ENCODE measurements at regions not wholly inside any gene's neighbourhood (a gene's known extent, or its start where the extent isn't known, plus 50 kb on each side); places are given as distances from the start of the nearest gene placed in this dataset.
"Not testable (repeated sequence)": the region's sequence is repeated elsewhere in the genome, so short reads cannot be mapped to it uniquely, and the experiment has no call there.

- not testable (repeated sequence) for H3K4me3 Mint-ChIP-seq; H3K36me3 Mint-ChIP-seq; ATAC-seq; DNase-seq (ENCODE audit: low spot score in 2 of 2); H3K4me1 Mint-ChIP-seq; H3K27ac Mint-ChIP-seq
- H3K9me3 Mint-ChIP-seq, result peaks cover 16% of the 10 kb centered on the region
These were observed 338.8 kb upstream of the IRX2 start for GRCh38 chr5:3090305-3090704.

GRCh38 chr5:3080366-3080765 is 328.9 kb upstream of the IRX2 start:
- DNase-seq (ENCODE audit: low spot score in 2 of 2) (no peak), ATAC-seq (peak; percentile 24)
- no peak overlapping the region for H3K27ac Mint-ChIP-seq
- H3K36me3 Mint-ChIP-seq, result no peaks in the 10 kb centered on the region
- H3K4me3 Mint-ChIP-seq, result no peak overlapping the region
- H3K4me1 Mint-ChIP-seq, result no peaks in the 10 kb centered on the region
- H3K9me3 Mint-ChIP-seq, result peaks cover 29% of the 10 kb centered on the region

- DNase-seq (ENCODE audit: low spot score in 2 of 2), result no peak
- Mint-ChIP-seq H3K9me3 (peaks cover 27% of the 10 kb centered on the region), H3K4me1 (no peaks in the 10 kb centered on the region), H3K36me3 (no peaks in the 10 kb centered on the region), H3K27ac (no peak overlapping the region), H3K4me3 (no peak overlapping the region)
- no peak for ATAC-seq
These were observed 326.2 kb upstream of the IRX2 start for GRCh38 chr5:3077684-3078083.

GRCh38 chr5:3075309-3075708 is 323.8 kb upstream of the IRX2 start:
- no peak for ATAC-seq
- H3K36me3 Mint-ChIP-seq, result no peaks in the 10 kb centered on the region
- H3K4me1 Mint-ChIP-seq, result no peaks in the 10 kb centered on the region
- H3K9me3 Mint-ChIP-seq, result peaks cover 30% of the 10 kb centered on the region
- no peak for DNase-seq (ENCODE audit: low spot score in 2 of 2)
- H3K27ac Mint-ChIP-seq, result no peak overlapping the region
- no peak overlapping the region for H3K4me3 Mint-ChIP-seq

- Mint-ChIP-seq H3K27ac (no peak overlapping the region), H3K36me3 (no peaks in the 10 kb centered on the region), H3K4me1 (no peaks in the 10 kb centered on the region), H3K9me3 (peaks cover 20% of the 10 kb centered on the region), H3K4me3 (no peak overlapping the region)
- DNase-seq (ENCODE audit: low spot score in 2 of 2) (no peak), ATAC-seq (no peak)
These were observed 316.9 kb upstream of the IRX2 start for GRCh38 chr5:3068401-3068800.

GRCh38 chr5:3060283-3060682 is 308.8 kb upstream of the IRX2 start:
- no peak for ATAC-seq
- peaks cover 9% of the 10 kb centered on the region for H3K9me3 Mint-ChIP-seq

GRCh38 chr5:3059488-3059887 is 308.0 kb upstream of the IRX2 start:
- ATAC-seq, result no peak

More at GRCh38 chr5:3060283-3060682, 308.8 kb upstream of the IRX2 start:
- H3K36me3 Mint-ChIP-seq, result no peaks in the 10 kb centered on the region
- no peak overlapping the region for H3K27ac Mint-ChIP-seq
- no peak for DNase-seq (ENCODE audit: low spot score in 2 of 2)
- H3K4me3 Mint-ChIP-seq, result no peak overlapping the region
- no peaks in the 10 kb centered on the region for H3K4me1 Mint-ChIP-seq

GRCh38 chr5:3058942-3059341 is 307.5 kb upstream of the IRX2 start:
- DNase-seq (ENCODE audit: low spot score in 2 of 2), result no peak

More at GRCh38 chr5:3059488-3059887, 308.0 kb upstream of the IRX2 start:
- H3K4me1 Mint-ChIP-seq, result no peaks in the 10 kb centered on the region
- H3K27ac Mint-ChIP-seq, result no peak overlapping the region
- H3K9me3 Mint-ChIP-seq, result peaks cover 9% of the 10 kb centered on the region
- no peak overlapping the region for H3K4me3 Mint-ChIP-seq
- H3K36me3 Mint-ChIP-seq, result no peaks in the 10 kb centered on the region
- DNase-seq (ENCODE audit: low spot score in 2 of 2), result no peak

GRCh38 chr5:3056866-3057265 is 305.4 kb upstream of the IRX2 start:
- Mint-ChIP-seq H3K27ac (no peak overlapping the region), H3K4me1 (no peaks in the 10 kb centered on the region), H3K36me3 (no peaks in the 10 kb centered on the region), H3K9me3 (peaks cover 6% of the 10 kb centered on the region), H3K4me3 (no peak overlapping the region)
- DNase-seq (ENCODE audit: low spot score in 2 of 2), result no peak
- ATAC-seq, result no peak

More at GRCh38 chr5:3058942-3059341, 307.5 kb upstream of the IRX2 start:
- Mint-ChIP-seq H3K4me1 (no peaks in the 10 kb centered on the region), H3K27ac (no peak overlapping the region), H3K36me3 (no peaks in the 10 kb centered on the region), H3K9me3 (peaks cover 9% of the 10 kb centered on the region), H3K4me3 (no peak overlapping the region)
- ATAC-seq, result no peak

GRCh38 chr5:3051400-3051799 is 299.9 kb upstream of the IRX2 start:
- ATAC-seq (no peak), DNase-seq (ENCODE audit: low spot score in 2 of 2) (no peak)
- no peaks in the 10 kb centered on the region for H3K4me1 Mint-ChIP-seq
- H3K4me3 Mint-ChIP-seq, result no peak overlapping the region
- no peak overlapping the region for H3K27ac Mint-ChIP-seq
- no peaks in the 10 kb centered on the region for H3K36me3 Mint-ChIP-seq
- H3K9me3 Mint-ChIP-seq, result peaks cover 13% of the 10 kb centered on the region

GRCh38 chr5:3050863-3051262 is 299.4 kb upstream of the IRX2 start:
- H3K4me3 Mint-ChIP-seq, result no peak overlapping the region
- DNase-seq (ENCODE audit: low spot score in 2 of 2) (no peak), ATAC-seq (no peak)
- no peaks in the 10 kb centered on the region for H3K36me3 Mint-ChIP-seq
- H3K9me3 Mint-ChIP-seq, result peaks cover 13% of the 10 kb centered on the region
- no peak overlapping the region for H3K27ac Mint-ChIP-seq
- H3K4me1 Mint-ChIP-seq, result no peaks in the 10 kb centered on the region

GRCh38 chr5:3049261-3049660 is 297.8 kb upstream of the IRX2 start:
- DNase-seq (ENCODE audit: low spot score in 2 of 2), result no peak
- no peak for ATAC-seq
- Mint-ChIP-seq H3K4me1 (no peaks in the 10 kb centered on the region), H3K4me3 (no peak overlapping the region), H3K27ac (no peak overlapping the region), H3K9me3 (peaks cover 13% of the 10 kb centered on the region), H3K36me3 (no peaks in the 10 kb centered on the region)

- no peak for DNase-seq (ENCODE audit: low spot score in 2 of 2)
- Mint-ChIP-seq H3K36me3 (no peaks in the 10 kb centered on the region), H3K27ac (no peak overlapping the region), H3K9me3 (peaks cover 20% of the 10 kb centered on the region), H3K4me3 (no peak overlapping the region), H3K4me1 (no peaks in the 10 kb centered on the region)
- peak; percentile 16 for ATAC-seq
These were observed 295.8 kb upstream of the IRX2 start for GRCh38 chr5:3047212-3047774.

GRCh38 chr5:3043600-3043999 is 292.1 kb upstream of the IRX2 start:
- ATAC-seq (no peak), DNase-seq (ENCODE audit: low spot score in 2 of 2) (no peak)
- H3K9me3 Mint-ChIP-seq, result peaks cover 10% of the 10 kb centered on the region
- H3K27ac Mint-ChIP-seq, result no peak overlapping the region
- H3K36me3 Mint-ChIP-seq, result no peaks in the 10 kb centered on the region
- no peak overlapping the region for H3K4me3 Mint-ChIP-seq
- H3K4me1 Mint-ChIP-seq, result no peaks in the 10 kb centered on the region

GRCh38 chr5:3041001-3041400 is 289.5 kb upstream of the IRX2 start:
- DNase-seq (ENCODE audit: low spot score in 2 of 2), result no peak
- H3K4me3 Mint-ChIP-seq, result no peak overlapping the region
- no peak overlapping the region for H3K27ac Mint-ChIP-seq
- ATAC-seq, result no peak
- H3K9me3 Mint-ChIP-seq, result peaks cover 10% of the 10 kb centered on the region
- no peaks in the 10 kb centered on the region for H3K4me1 Mint-ChIP-seq
- H3K36me3 Mint-ChIP-seq, result no peaks in the 10 kb centered on the region

- H3K9me3 Mint-ChIP-seq, result peaks cover 11% of the 10 kb centered on the region
- H3K4me1 Mint-ChIP-seq, result no peaks in the 10 kb centered on the region
- DNase-seq (ENCODE audit: low spot score in 2 of 2) (no peak), ATAC-seq (no peak)
- no peak overlapping the region for H3K4me3 Mint-ChIP-seq
- no peaks in the 10 kb centered on the region for H3K36me3 Mint-ChIP-seq
- H3K27ac Mint-ChIP-seq, result no peak overlapping the region
These were observed 284.7 kb upstream of the IRX2 start for GRCh38 chr5:3036041-3036788.
